ENCODE measurements at regions not wholly inside any gene's neighbourhood (a gene's known extent, or its start where the extent isn't known, plus 50 kb on each side); places are given as distances from the start of the nearest gene placed in this dataset.

DNA sequence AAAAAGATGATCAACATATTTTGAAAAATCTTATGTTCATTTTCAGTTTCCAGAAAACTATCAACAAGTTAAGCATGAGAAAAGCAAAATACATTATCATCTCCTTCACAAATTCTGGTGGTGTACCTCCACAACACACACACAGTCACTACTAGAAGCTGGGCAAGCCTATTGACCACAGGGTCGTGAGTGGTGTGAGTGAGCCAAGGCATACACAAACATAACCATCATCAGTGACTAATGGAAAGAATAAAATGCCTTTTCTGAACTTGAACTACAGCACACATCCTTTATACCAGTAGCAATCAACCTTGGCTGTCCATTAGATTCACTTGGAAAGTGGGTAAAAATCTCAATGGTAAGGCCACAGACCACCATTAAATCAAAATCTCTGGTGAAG is 180.2 kb downstream of the FAM47B start:
- POLR2A ChIA-PET (ENCODE audit: low non-redundant PET) = no interaction called here
- DNase-seq (ENCODE audit: low spot score) = no peak
- no peaks in the 10 kb centered on the region for H3K9me3 ChIP-seq (ENCODE audit: low read depth, low read length, poor library complexity, severe bottlenecking)
- H3K4me3 ChIP-seq (ENCODE audit: low read depth, low read length, poor library complexity, severe bottlenecking) = no peak overlapping the region
- no peak overlapping the region for H3K27ac ChIP-seq (ENCODE audit: low read depth, low read length, poor library complexity, severe bottlenecking)
- no peaks in the 10 kb centered on the region for H3K27me3 ChIP-seq (replicated peaks; ENCODE audit: insufficient read depth, low read depth, low read length, poor library complexity)
- BruUV-seq (replicated peaks) = no TSS peak
- TF ChIP-seq, protein P1, sequence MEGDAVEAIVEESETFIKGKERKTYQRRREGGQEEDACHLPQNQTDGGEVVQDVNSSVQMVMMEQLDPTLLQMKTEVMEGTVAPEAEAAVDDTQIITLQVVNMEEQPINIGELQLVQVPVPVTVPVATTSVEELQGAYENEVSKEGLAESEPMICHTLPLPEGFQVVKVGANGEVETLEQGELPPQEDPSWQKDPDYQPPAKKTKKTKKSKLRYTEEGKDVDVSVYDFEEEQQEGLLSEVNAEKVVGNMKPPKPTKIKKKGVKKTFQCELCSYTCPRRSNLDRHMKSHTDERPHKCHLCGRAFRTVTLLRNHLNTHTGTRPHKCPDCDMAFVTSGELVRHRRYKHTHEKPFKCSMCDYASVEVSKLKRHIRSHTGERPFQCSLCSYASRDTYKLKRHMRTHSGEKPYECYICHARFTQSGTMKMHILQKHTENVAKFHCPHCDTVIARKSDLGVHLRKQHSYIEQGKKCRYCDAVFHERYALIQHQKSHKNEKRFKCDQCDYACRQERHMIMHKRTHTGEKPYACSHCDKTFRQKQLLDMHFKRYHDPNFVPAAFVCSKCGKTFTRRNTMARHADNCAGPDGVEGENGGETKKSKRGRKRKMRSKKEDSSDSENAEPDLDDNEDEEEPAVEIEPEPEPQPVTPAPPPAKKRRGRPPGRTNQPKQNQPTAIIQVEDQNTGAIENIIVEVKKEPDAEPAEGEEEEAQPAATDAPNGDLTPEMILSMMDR (conservative IDR thresholded peaks at IDR 0.05; ENCODE audit: low read depth, low read length) = no peak
- no peak for TF ChIP-seq EZH2 (IDR thresholded peaks at IDR 0.05; ENCODE audit: borderline replicate concordance, low read depth, low read length, poor library complexity, severe bottlenecking)
- H3K36me3 ChIP-seq (ENCODE audit: insufficient read depth, low read length, poor library complexity, severe bottlenecking) = no peaks in the 10 kb centered on the region
- no peaks in the 10 kb centered on the region for H3K4me1 ChIP-seq (ENCODE audit: insufficient read depth, low read length, poor library complexity, severe bottlenecking)
- CTCF ChIA-PET = no interaction called here
- intact Hi-C loops (cut with micrococcal nuclease; ENCODE audit: unreplicated experiment) = no loop called here

- Histone ChIP-seq H3K4me1 (ENCODE audit: insufficient read depth, low read length, poor library complexity, severe bottlenecking) (no peaks in the 10 kb centered on the region), H3K36me3 (ENCODE audit: insufficient read depth, low read length, poor library complexity, severe bottlenecking) (no peaks in the 10 kb centered on the region), H3K27me3 (replicated peaks; ENCODE audit: insufficient read depth, low read depth, low read length, poor library complexity) (no peaks in the 10 kb centered on the region), H3K9me3 (ENCODE audit: low read depth, low read length, poor library complexity, severe bottlenecking) (no peaks in the 10 kb centered on the region), H3K27ac (ENCODE audit: low read depth, low read length, poor library complexity, severe bottlenecking) (no peak overlapping the region), H3K4me3 (ENCODE audit: low read depth, low read length, poor library complexity, severe bottlenecking) (no peak overlapping the region)
- ChIA-PET POLR2A (ENCODE audit: low non-redundant PET) (no interaction called here), CTCF (no interaction called here)
- no TSS peak for BruUV-seq (replicated peaks)
- intact Hi-C loops (cut with micrococcal nuclease; ENCODE audit: unreplicated experiment) = no loop called here
- no peak for DNase-seq (ENCODE audit: low spot score)
- TF ChIP-seq, protein P1 (conservative IDR thresholded peaks at IDR 0.05; ENCODE audit: low read depth, low read length) = no peak
- TF ChIP-seq EZH2 (IDR thresholded peaks at IDR 0.05; ENCODE audit: borderline replicate concordance, low read depth, low read length, poor library complexity, severe bottlenecking) = no peak
These were observed 206.9 kb downstream of the FAM47B start for GRCh38 chrX:35149517-35149916.

DNA sequence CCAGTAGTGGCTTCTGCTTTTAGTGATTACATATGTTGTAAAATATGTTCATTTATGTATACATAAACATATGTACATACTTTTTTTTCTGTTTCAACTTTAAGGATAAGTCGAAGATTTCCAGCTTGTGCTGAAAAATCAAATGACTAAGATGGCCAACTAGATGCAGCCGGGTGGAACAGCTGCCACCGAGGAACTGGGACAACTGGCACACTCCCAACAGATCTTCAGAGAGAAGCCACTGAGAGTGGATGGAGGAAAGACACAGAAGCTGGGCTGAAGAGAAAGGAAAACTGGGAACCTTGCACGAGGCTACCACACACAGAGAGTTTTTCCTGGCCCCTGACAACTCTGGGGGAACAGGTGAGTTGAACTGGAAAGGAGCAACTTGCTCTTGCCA is 207.5 kb downstream of the FAM47B start:
- Histone ChIP-seq H3K4me1 (ENCODE audit: insufficient read depth, low read length, poor library complexity, severe bottlenecking) (no peaks in the 10 kb centered on the region), H3K4me3 (ENCODE audit: low read depth, low read length, poor library complexity, severe bottlenecking) (no peak overlapping the region), H3K27me3 (replicated peaks; ENCODE audit: insufficient read depth, low read depth, low read length, poor library complexity) (no peaks in the 10 kb centered on the region), H3K36me3 (ENCODE audit: insufficient read depth, low read length, poor library complexity, severe bottlenecking) (no peaks in the 10 kb centered on the region), H3K27ac (ENCODE audit: low read depth, low read length, poor library complexity, severe bottlenecking) (no peak overlapping the region), H3K9me3 (ENCODE audit: low read depth, low read length, poor library complexity, severe bottlenecking) (no peaks in the 10 kb centered on the region)
- ChIA-PET POLR2A (ENCODE audit: low non-redundant PET) (no interaction called here), CTCF (no interaction called here)
- no peak for DNase-seq (ENCODE audit: low spot score)
- intact Hi-C loops (cut with micrococcal nuclease; ENCODE audit: unreplicated experiment) = no loop called here
- no peak for TF ChIP-seq EZH2 (IDR thresholded peaks at IDR 0.05; ENCODE audit: borderline replicate concordance, low read depth, low read length, poor library complexity, severe bottlenecking)
- TF ChIP-seq, protein P1 (conservative IDR thresholded peaks at IDR 0.05; ENCODE audit: low read depth, low read length) = no peak
- no TSS peak for BruUV-seq (replicated peaks)
